Activated gamma-delta T cell (primary cell): ENCODE measurements at regions not wholly inside any gene's neighbourhood (a gene's known extent, or its start where the extent isn't known, plus 50 kb on each side); places are given as distances from the start of the nearest gene placed in this dataset.
A peak's percentile ranks its signal among the peaks of the same experiment; 100 is the strongest.
"Not testable (repeated sequence)": the region's sequence is repeated elsewhere in the genome, so short reads cannot be mapped to it uniquely, and the experiment has no call there.

Experiments used
- DNase-seq: peaks from one replicate; lab custom pipeline; 2025; lab: John Stamatoyannopoulos, UW

- DNase-seq = no peak
These were observed 139.0 kb upstream of the TNRC6C start for GRCh38 chr17:77819497-77819896.

DNA sequence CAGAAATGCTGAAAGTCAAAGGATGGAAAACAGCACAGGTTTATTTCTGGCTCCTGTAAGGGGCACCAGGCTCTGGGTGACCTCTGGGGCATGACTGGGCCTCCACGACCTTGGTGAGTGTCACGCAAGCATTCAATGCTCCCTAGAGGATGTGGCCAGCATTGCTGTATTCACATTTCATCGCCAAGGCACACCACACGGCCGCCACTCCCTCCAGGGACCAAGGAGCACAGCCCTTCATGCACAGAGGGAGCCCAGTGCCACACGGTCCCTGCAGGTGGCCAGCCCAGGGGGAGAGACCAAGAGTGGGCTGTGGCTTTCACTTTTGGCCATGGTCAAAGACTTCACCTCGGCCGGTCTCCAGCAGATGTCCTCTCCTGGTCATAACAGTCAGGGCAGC is 137.4 kb upstream of the TNRC6C start:
- no peak for DNase-seq

- DNase-seq = no peak
These were observed 136.0 kb upstream of the TNRC6C start for GRCh38 chr17:77822302-77823030.

GRCh38 chr17:77824102-77824779 is 134.3 kb upstream of the TNRC6C start:
- no peak for DNase-seq

DNA sequence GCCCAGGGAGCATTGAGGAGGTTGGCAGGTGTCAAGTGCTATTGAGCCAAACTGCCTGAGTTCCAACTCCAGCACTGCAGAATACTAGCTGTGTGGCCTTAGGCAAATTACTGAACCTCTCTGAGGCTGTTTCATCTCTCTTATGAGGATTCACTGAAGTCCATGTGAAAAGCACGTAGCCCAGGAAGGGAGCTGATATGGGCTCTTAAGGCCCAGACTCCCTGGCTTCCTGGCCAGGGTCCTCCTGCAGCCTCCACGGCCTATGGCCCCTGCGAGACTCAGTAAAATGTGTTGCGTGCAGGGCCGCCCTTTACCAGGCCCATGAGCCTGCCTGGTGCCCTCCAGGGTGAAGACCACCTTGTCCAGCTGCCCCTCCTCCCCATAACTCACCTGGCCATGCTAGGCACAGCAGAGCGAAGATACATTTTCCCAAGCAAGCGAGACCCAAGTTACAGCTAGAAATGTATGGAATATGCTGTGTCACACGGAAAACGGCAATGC is 133.7 kb upstream of the TNRC6C start:
- no peak for DNase-seq

DNA sequence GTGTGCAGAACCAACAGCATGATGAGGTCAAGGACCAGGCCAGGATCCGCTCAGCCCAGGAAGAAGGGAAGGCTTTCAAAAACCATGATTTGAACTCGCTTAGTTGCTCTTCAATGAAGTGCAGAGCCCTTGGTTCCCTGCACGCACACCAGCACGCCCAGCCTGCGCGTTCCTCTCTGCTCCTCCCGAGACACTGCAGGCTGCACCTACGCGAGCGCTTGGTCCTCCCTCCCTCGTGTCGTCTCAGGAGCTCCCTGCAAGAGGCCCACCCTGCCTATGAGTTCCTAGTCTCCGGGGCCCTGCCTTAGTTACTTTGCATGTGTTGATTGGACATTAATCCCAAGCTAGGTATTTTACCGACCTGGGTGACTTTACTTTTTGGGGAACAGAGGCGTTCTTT is 132.9 kb upstream of the TNRC6C start:
- no peak for DNase-seq

GRCh38 chr17:77826132-77826873 is 132.2 kb upstream of the TNRC6C start:
- no peak for DNase-seq

GRCh38 chr17:77827039-77827438 is 131.5 kb upstream of the TNRC6C start:
- no peak for DNase-seq

DNA sequence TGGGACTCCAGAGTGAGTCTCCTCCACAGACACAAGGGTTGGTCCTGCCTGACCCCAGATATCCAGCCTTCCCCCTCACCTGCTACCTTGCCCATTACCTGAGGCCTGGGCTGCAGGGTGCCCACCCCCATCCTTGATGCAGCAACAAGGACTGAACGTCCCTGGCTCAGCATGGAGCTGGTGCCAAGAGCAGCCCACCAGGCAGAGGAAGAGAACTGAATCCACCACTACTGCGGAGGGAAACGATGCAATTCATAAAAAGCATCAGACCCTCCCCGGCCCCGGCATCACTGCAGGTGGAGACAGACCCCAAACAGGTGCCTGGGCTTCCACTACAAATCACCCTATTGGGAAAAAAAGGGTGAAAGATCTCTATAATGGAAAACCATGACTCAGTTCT is 131.0 kb upstream of the TNRC6C start:
- no peak for DNase-seq

- DNase-seq = no peak
These were observed 129.6 kb upstream of the TNRC6C start for GRCh38 chr17:77828749-77829539.

- DNase-seq = no peak
These were observed 128.4 kb upstream of the TNRC6C start for GRCh38 chr17:77829843-77830799.

- no peak for DNase-seq
These were observed 127.6 kb upstream of the TNRC6C start for GRCh38 chr17:77830816-77831473.

DNA sequence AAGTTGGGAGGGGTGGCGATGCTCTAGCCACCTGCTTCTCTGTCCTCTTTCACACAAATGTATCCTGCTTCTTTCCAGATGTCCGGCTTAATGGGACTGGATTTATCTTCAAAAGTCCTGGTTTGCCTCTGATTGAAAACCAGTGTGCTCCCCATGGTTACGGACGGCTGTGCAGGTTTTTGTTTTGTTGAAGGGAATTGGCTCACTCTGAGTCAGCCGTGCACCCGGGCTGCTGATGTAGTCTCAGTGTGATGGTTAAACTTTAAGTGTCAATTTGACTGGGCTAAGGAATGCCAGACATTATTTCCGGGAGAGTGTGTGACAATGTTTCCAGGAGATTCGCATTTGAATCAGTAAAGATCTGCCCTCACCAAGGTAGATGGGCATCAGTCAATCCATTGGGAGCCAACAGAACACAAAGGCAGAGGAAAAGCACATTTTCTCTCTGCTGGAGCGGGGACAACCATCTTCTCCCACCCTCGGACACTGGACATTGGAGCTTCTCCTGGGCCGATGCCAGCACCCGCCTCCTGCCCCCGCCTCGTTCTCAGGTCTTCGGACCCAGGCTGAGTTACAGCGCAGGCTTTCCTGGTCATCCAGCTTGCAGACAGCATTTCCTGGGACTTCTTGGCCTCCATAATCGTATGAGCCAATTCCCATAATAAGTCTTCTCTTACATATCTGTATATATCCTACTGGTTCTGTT is 126.9 kb upstream of the TNRC6C start:
- DNase-seq = no peak

- DNase-seq = no peak
These were observed 126.3 kb upstream of the TNRC6C start for GRCh38 chr17:77832180-77832560.

GRCh38 chr17:77833769-77834168 is 124.7 kb upstream of the TNRC6C start:
- no peak for DNase-seq

DNA sequence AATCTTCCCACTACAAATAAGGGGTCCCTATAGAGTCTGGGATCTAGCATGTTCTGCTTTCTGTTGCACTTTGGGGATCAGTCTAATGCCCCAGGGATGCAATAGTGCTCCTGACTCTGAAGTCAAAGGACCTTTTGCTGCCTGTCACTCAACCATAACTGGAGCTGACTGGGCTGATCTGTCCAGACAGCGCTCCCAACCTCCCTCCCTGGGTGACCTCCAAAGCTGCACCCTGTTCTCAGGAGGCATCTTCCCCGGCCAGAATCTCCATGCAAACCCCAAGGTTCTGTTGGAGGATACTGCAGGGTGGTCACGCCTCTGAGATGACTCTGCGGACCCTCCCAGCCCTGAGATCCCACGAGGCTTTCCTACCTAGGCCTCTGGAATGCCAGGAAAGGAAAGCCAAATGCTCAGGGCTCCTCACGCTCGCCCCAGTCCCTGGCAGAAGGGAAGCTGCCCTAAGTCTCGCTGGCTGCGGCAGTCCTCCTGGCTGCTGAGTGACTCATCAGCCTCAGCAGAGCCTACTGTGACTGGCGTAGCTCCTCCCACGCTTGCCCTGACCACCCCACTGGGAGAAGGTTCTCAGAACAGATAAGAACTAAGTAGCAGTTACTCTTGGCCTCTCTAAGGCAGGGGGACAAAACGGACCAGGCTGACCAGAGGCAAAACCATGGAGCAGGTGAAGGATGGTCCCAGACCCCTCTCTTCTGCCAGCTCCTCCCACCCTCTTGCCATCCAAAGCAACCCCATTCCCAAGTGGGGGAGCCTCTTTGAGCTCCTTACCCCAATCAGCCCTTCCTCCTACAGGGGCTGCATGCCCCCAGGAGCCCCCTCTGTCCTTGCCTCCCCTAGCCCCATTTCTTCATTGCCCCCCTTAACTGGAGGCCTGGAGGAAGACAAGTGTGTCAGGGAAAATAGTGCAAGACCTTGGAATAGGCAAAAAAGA is 124.1 kb upstream of the TNRC6C start:
- DNase-seq = peak; percentile 26

DNA sequence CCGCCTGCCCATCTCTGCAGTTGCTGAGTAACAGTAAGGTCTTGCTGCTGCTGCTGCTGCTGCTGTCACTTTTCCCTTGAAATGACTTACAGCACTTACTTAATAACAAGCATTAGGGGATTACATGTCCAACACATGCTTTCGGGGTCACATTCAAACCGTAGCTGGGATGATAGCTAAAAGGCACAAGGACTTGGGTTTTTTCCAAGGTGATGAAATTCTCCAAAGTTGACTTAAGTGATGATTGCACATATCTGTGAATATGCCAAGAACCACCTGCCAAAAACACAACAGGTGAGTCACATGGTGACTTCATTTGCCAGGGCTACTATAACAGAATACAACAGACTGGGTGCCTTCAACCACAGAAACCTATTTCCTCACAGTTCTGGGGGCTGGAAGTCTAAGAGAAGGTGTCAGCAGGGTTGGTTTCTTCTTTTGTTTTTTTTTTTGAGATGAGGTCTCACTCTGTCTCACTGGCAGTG is 121.9 kb upstream of the TNRC6C start:
- no peak for DNase-seq

DNA sequence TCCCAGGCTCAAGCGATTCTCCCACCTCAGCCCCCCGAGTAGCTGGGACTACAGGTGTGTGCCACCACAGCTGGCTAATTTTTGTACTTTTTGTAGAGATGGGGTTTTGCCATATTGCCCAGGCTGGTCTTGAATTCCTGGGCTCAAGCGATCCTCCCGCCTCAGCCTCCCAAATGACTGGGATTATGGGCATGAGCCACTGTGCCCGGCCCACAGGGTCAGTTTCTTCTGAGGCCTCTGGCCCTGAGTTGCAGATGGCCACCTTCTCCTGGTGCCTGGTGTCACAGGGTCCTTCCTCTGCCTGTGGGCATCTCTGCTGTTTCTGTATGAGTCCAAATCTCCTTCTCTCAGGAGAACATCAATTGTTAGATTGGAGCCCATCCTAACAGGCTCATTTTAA is 121.4 kb upstream of the TNRC6C start:
- not testable (repeated sequence) for DNase-seq
